RWPE1 (cell line): ENCODE measurements at regions not wholly inside any gene's neighbourhood (a gene's known extent, or its start where the extent isn't known, plus 50 kb on each side); places are given as distances from the start of the nearest gene placed in this dataset.

Source experiments
- CTCF ChIA-PET: fragments of 350-600 bp; sonication (Branson Sonifier 250); formaldehyde crosslinking; extraction: SDS; loops from one replicate; lab custom pipeline; 2021; lab: Yijun Ruan, JAX
- POLR2A ChIA-PET: fragments of 400-600 bp; formaldehyde crosslinking; extraction: SDS; loops from one replicate; lab custom pipeline; 2020; ENCODE audit warnings: antibody characterized with exemption; ENCODE audit not compliant: low non-redundant PET; lab: Yijun Ruan, JAX
- DNase-seq: peaks from one replicate; pipeline ENCODE4 v3.0.0; 2012; ENCODE audit warnings: low spot score
- H3K27ac ChIP-seq: fragments of 450-650 bp; 2 replicates; pipeline ENCODE4 v1.5.1; 2017
- CTCF ChIP-seq: fragments of 450-650 bp; conservative IDR thresholded peaks from 2 replicates; pipeline ENCODE4 v1.5.1; 2017; ENCODE audit warnings: low read depth, mild to moderate bottlenecking

GRCh38 chr10:15990535-15991129 is 130.3 kb upstream of the MINDY3 start:
- DNase-seq, result no peak
- H3K27ac ChIP-seq, result no peak overlapping the region
- TF ChIP-seq CTCF, result no peak
- ChIA-PET POLR2A (no interaction called here), CTCF (no interaction called here)

GRCh38 chr10:15997313-15997712 is 137.0 kb upstream of the MINDY3 start:
- no peak overlapping the region for H3K27ac ChIP-seq
- DNase-seq, result no peak
- no peak for TF ChIP-seq CTCF
- POLR2A ChIA-PET, result no interaction called here
- CTCF ChIA-PET, result interaction anchor here (0.5 to 0.7 kb wide), 2 partner anchors 18 to 774 kb away, joined by 3 to 5 read pairs; no protein-coding TSS in a partner anchor

GRCh38 chr10:16001581-16001980 is 141.3 kb upstream of the MINDY3 start:
- no peak for DNase-seq
- POLR2A ChIA-PET, result no interaction called here
- CTCF ChIA-PET, result no interaction called here
- no peak overlapping the region for H3K27ac ChIP-seq
- TF ChIP-seq CTCF, result no peak

GRCh38 chr10:16009785-16010184 is 149.5 kb upstream of the MINDY3 start:
- TF ChIP-seq CTCF, result no peak
- ChIA-PET POLR2A (no interaction called here), CTCF (no interaction called here)
- DNase-seq, result no peak
- no peak overlapping the region for H3K27ac ChIP-seq

- CTCF ChIA-PET, result no interaction called here
- no peak overlapping the region for H3K27ac ChIP-seq
- POLR2A ChIA-PET, result no interaction called here
- DNase-seq, result no peak
- TF ChIP-seq CTCF, result no peak
Observed at GRCh38 chr10:16011548-16011947, 151.2 kb upstream of the MINDY3 start.

GRCh38 chr10:16014469-16014868 is 154.2 kb upstream of the MINDY3 start:
- ChIA-PET POLR2A (no interaction called here), CTCF (no interaction called here)
- TF ChIP-seq CTCF, result no peak
- DNase-seq, result no peak
- H3K27ac ChIP-seq, result no peak overlapping the region
